Endothelial cell of umbilical vein (primary cell): ENCODE measurements at regions not wholly inside any gene's neighbourhood (a gene's known extent, or its start where the extent isn't known, plus 50 kb on each side); places are given as distances from the start of the nearest gene placed in this dataset.
A peak's percentile ranks its signal among the peaks of the same experiment; 100 is the strongest.

Experiments
- BruUV-seq: library from RNA; stranded (reverse); fragments of 400-500 nt; replicated peaks from 2 replicates; lab custom pipeline; 2021; lab: Mats Ljungman, UMichigan
- CTCF ChIA-PET: fragments of 300-600, 350-600 bp; sonication (Branson Sonifier 250); formaldehyde crosslinking; loops from one replicate; lab custom pipeline; 2021; ENCODE audit warnings: antibody characterized with exemption, inconsistent platforms; lab: Charles Lee
- POLR2A ChIA-PET: fragments of 300-600, 350-600 bp; sonication (Branson Sonifier 250); formaldehyde crosslinking; loops from one replicate; lab custom pipeline; 2021; ENCODE audit warnings: antibody characterized with exemption, inconsistent platforms; lab: Charles Lee
- DNase-seq: peaks from one replicate; pipeline ENCODE4 v3.0.0-alpha.2; 2011; ENCODE audit warnings: low read depth, low spot score
- FAIRE-seq: peaks from 2 replicates; lab custom pipeline; 2011; peaks lifted over from hg19 to GRCh38; lab: Jason Lieb, UNC
- H2AFZ ChIP-seq: 2 replicates; pipeline ENCODE4 v1.6.0; 2012; ENCODE audit warnings: low read depth, low read length, control low read depth, inconsistent platforms
- H3K27ac ChIP-seq: 2 replicates; pipeline ENCODE4 v1.5.1; 2011; ENCODE audit warnings: low read depth, mild to moderate bottlenecking, control low read depth, low read length, moderate library complexity; ENCODE audit not compliant: insufficient read depth
- H3K27me3 ChIP-seq, 2 experiments: 2 replicates each; pipeline versions ENCODE4 v1.6.0 to v1.6.1; 2011; ENCODE audit warnings: low read length in 2 of 2, mixed read lengths in 1 of 2; ENCODE audit not compliant: control insufficient read depth in 2 of 2, insufficient read depth in 2 of 2
- H3K36me3 ChIP-seq, 2 experiments: 2 replicates in 1 of 2; 3 replicates in 1 of 2; pipeline ENCODE4 v1.5.1; 2011; ENCODE audit warnings: low read length in 2 of 2, mild to moderate bottlenecking in 1 of 2, moderate library complexity in 1 of 2; ENCODE audit not compliant: control insufficient read depth in 2 of 2, insufficient read depth in 2 of 2; ENCODE audit errors: extremely low read depth in 1 of 2
- H3K4me1 ChIP-seq: 3 replicates; pipeline ENCODE4 v1.5.1; 2011; ENCODE audit warnings: mild to moderate bottlenecking, low read length; ENCODE audit not compliant: control insufficient read depth, insufficient read depth; ENCODE audit errors: extremely low read depth
- H3K4me2 ChIP-seq: 2 replicates; pipeline ENCODE4 v1.6.1; 2011; ENCODE audit warnings: low read length, control low read depth, mixed read lengths; ENCODE audit not compliant: insufficient read depth
- H3K4me3 ChIP-seq, 3 experiments: fragments of 200-600 bp in 1 of 3; sonication (generic), shearing (Covaris generic) in 1 of 3; replicated peaks in 1 of 3; 2 replicates each; pipeline ENCODE4 v1.5.1; 2011 to 2016; ENCODE audit warnings: control low read depth in 3 of 3, low read length in 3 of 3, mild to moderate bottlenecking in 2 of 3, inconsistent platforms in 1 of 3, low read depth in 1 of 3, moderate library complexity in 1 of 3; ENCODE audit not compliant: insufficient read depth in 1 of 3
- H3K79me2 ChIP-seq: 2 replicates; pipeline ENCODE4 v1.6.0; 2012; ENCODE audit warnings: low read length, inconsistent platforms; ENCODE audit not compliant: control insufficient read depth, insufficient read depth
- H3K9ac ChIP-seq: replicated peaks from 2 replicates; pipeline ENCODE3; 2011; ENCODE audit warnings: low read length, control low read depth; ENCODE audit not compliant: insufficient read depth; ENCODE audit errors: extremely low read depth
- H3K9me1 ChIP-seq: replicated peaks from 3 replicates; pipeline ENCODE4 v1.6.0; 2011; ENCODE audit warnings: mild to moderate bottlenecking, low read length; ENCODE audit not compliant: control insufficient read depth, insufficient read depth; ENCODE audit errors: extremely low read depth
- H3K9me3 ChIP-seq: replicated peaks from 2 replicates; pipeline ENCODE4 v1.5.1; 2012; ENCODE audit warnings: low read length, inconsistent platforms; ENCODE audit not compliant: control insufficient read depth, insufficient read depth
- H4K20me1 ChIP-seq: replicated peaks from 2 replicates; pipeline ENCODE3; 2011; ENCODE audit warnings: mild to moderate bottlenecking, low read length; ENCODE audit not compliant: control insufficient read depth, insufficient read depth; ENCODE audit errors: extremely low read depth
- CTCF ChIP-seq, 2 donors: IDR thresholded peaks; 1 replicate in 1 of 2; 2 replicates in 1 of 2; pipeline ENCODE4 v1.5.1; 2011; ENCODE audit warnings: low read length in 2 of 2, mild to moderate bottlenecking in 2 of 2, moderate library complexity in 2 of 2, control low read depth in 1 of 2, inconsistent platforms in 1 of 2, low read depth in 1 of 2; ENCODE audit not compliant: insufficient read depth in 1 of 2; ENCODE audit errors: extremely low read depth in 1 of 2
- EZH2 ChIP-seq: IDR thresholded peaks from 2 replicates; pipeline ENCODE4 v1.6.1; 2012; ENCODE audit warnings: borderline replicate concordance, low read depth, mild to moderate bottlenecking, moderate library complexity, low read length, inconsistent platforms; ENCODE audit not compliant: severe bottlenecking
- FOS ChIP-seq: IDR thresholded peaks from 2 replicates; pipeline ENCODE4 v1.6.1; 2011; ENCODE audit warnings: mild to moderate bottlenecking, low read length, moderate library complexity, borderline replicate concordance; ENCODE audit not compliant: insufficient read depth
- GATA2 ChIP-seq: IDR thresholded peaks from 2 replicates; pipeline ENCODE4 v1.7.0; 2011; ENCODE audit warnings: low read depth, mild to moderate bottlenecking, moderate library complexity, mixed read lengths, low read length; ENCODE audit not compliant: insufficient read length, insufficient read depth
- JUN ChIP-seq: IDR thresholded peaks from 2 replicates; pipeline ENCODE4 v1.6.1; 2011; ENCODE audit warnings: borderline replicate concordance, low read depth; ENCODE audit not compliant: insufficient read length, insufficient read depth
- MAX ChIP-seq: IDR thresholded peaks from 2 replicates; pipeline ENCODE4 v1.6.1; 2011; ENCODE audit not compliant: insufficient read depth, insufficient read length
- MYC ChIP-seq: IDR thresholded peaks from one replicate; pipeline ENCODE4 v1.6.1; 2011; ENCODE audit warnings: mild to moderate bottlenecking, low read depth, low read length
- POLR2A ChIP-seq: IDR thresholded peaks from 2 replicates; pipeline ENCODE4 v1.6.1; 2012; ENCODE audit warnings: low read depth, mild to moderate bottlenecking, control low read depth, low read length
- POLR2AphosphoS5 ChIP-seq: IDR thresholded peaks from 2 replicates; pipeline ENCODE4 v1.6.1; 2012; ENCODE audit warnings: low read depth, mild to moderate bottlenecking, control low read depth, low read length, moderate library complexity; ENCODE audit not compliant: insufficient read depth
- dilution Hi-C: fragments of 300-500 bp; cut with MboI; formaldehyde crosslinking; loops from one replicate; pipeline ENCODE4 v1.15.0; 2019; ENCODE audit warnings: low sequenced_read_pairs; ENCODE audit not compliant: extremely low pct_ligation_motif_present
- intact Hi-C: fragments of 100-400 bp; cut with micrococcal nuclease; formaldehyde crosslinking; loops from one replicate; pipeline ENCODE4 v1.10.0; 2022

GRCh38 chr5:91280362-91281269 lies 102.5 kb downstream of the ARRDC3 start:
- TF ChIP-seq FOS (peak; percentile 100), JUN (peak; percentile 90), GATA2 (peak; percentile 53), CTCF (IDR thresholded peaks at IDR 0.05; ENCODE audit: extremely low read depth in 1 of 2, insufficient read depth in 1 of 2, low read depth in 1 of 2, low read length in 2 of 2) (no peak), EZH2 (no peak), POLR2AphosphoS5 (peak; percentile 97), MAX (peak; percentile 81), MYC (no peak), POLR2A (peak; percentile 86)
- Histone ChIP-seq H3K36me3 (no peaks in the 10 kb centered on the region), H3K9ac (peak overlapping the region; percentile 97), H2AFZ (peak overlapping the region; percentile 55), H3K27me3 (no peaks in the 10 kb centered on the region), H3K4me1 (peaks cover 24% of the 10 kb centered on the region), H3K9me1 (no peaks in the 10 kb centered on the region), H3K9me3 (no peaks in the 10 kb centered on the region), H3K27ac (peak overlapping the region; percentile 99), H3K4me2 (peak overlapping the region; percentile 95), H3K79me2 (no peaks in the 10 kb centered on the region), H3K4me3 (peak overlapping the region; percentile 2 to 71 (median 39)), H4K20me1 (no peaks in the 10 kb centered on the region)
- FAIRE-seq (peak; percentile 90), DNase-seq (peak; percentile 98)
- ChIA-PET POLR2A (interaction anchor here (0.7 to 3.0 kb wide), 7 partner anchors 31 to 104 kb away, joined by 3 to 25 read pairs (median 6); partner anchors contain the start of gene ARRDC3), CTCF (interaction anchor here (0.7 to 3.7 kb wide), 18 partner anchors 9 to 415 kb away, joined by 3 to 37 read pairs (median 5); partner anchors contain the start of gene ARRDC3)
- intact Hi-C loops = loop anchor here (1.0 to 5.0 kb wide), 7 partner anchors 31 to 873 kb away; partner anchors contain the start of gene CETN3
- dilution Hi-C loops = loop anchor here (5.0 kb wide), 1 partner anchor 102 kb away; the partner anchor contains the start of gene ARRDC3
- BruUV-seq = TSS peak; percentile 80
